ENCODE measurements at regions not wholly inside any gene's neighbourhood (a gene's known extent, or its start where the extent isn't known, plus 50 kb on each side); places are given as distances from the start of the nearest gene placed in this dataset.

DNA sequence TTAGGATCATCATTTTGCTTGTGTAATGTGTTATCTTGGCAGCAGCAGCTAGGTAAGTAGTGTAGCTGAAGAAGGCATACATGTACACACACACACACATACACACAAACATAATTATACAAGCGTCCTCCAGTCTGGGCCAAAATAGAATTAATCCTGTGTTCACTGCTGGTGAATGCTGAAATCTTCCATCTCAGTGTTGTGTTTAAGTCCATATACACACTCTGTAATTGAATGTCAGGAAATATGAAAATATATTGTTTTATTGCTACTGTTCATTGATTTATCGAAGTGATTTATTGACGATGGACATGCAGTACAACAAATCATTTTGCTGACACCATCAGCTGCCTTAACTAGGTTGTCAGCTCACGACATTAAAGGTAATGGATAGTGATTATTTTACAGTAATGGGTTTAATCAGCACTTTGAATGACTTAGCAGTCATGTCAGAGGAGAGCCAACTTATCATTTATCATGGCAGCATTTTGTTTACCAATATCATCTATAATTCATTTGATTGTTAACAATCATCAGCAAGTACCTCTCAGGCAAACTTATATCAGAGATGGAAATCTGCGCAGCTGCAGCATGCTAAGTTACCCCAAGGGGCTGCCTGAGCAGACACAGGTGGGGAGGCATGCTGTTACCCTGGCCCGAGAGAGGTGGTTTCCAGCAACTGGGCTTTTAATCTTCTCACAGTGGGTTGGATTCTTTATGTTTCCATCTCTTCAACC lies 83.7 kb upstream of the FSHR start:
- no peak for DNase-seq (ENCODE audit: extremely low spot score)
- ChIA-PET POLR2A (no interaction called here), CTCF (no interaction called here)
- TF ChIP-seq L3MBTL2 (conservative IDR thresholded peaks at IDR 0.05) (no peak), CTBP1 (IDR thresholded peaks at IDR 0.05; ENCODE audit: borderline replicate concordance) (no peak), ZNF384 (IDR thresholded peaks at IDR 0.05) (no peak), ARNT (IDR thresholded peaks at IDR 0.05) (no peak), SUZ12 (IDR thresholded peaks at IDR 0.05) (no peak), FOXM1 (IDR thresholded peaks at IDR 0.05; ENCODE audit: borderline replicate concordance) (no peak), TARDBP (IDR thresholded peaks at IDR 0.05) (no peak), HDGF (IDR thresholded peaks at IDR 0.05; ENCODE audit: borderline replicate concordance) (no peak), ELF4 (IDR thresholded peaks at IDR 0.05) (no peak), FOXA1 (IDR thresholded peaks at IDR 0.05) (no peak), LEF1 (IDR thresholded peaks at IDR 0.05; ENCODE audit: borderline replicate concordance) (no peak), SP1 (IDR thresholded peaks at IDR 0.05) (no peak)
- TF ChIP-seq, protein P1, sequence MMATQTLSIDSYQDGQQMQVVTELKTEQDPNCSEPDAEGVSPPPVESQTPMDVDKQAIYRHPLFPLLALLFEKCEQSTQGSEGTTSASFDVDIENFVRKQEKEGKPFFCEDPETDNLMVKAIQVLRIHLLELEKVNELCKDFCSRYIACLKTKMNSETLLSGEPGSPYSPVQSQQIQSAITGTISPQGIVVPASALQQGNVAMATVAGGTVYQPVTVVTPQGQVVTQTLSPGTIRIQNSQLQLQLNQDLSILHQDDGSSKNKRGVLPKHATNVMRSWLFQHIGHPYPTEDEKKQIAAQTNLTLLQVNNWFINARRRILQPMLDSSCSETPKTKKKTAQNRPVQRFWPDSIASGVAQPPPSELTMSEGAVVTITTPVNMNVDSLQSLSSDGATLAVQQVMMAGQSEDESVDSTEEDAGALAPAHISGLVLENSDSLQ (IDR thresholded peaks at IDR 0.05): no peak

DNA sequence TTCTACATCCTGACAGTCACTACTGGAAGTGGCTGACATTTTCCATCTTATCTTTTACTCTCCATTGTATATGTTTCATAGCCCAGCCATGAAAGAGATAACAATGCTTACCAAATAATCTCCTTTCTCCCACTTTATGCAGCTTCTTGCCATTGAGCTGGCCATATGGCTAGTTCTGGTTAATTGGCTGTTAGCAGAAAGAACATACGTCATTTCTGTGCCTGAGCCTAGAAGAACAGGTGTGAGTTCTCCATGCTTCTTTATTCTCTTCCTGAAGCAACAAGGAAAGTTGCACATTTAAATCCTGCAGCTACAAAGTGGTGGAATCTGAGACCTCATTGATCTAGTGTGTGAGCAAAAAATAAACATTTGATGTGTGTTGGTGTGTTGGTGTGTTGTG lies 82.0 kb upstream of the FSHR start:
- TF ChIP-seq TARDBP (IDR thresholded peaks at IDR 0.05): no peak
- TF ChIP-seq SUZ12 (IDR thresholded peaks at IDR 0.05): no peak
- TF ChIP-seq ARNT (IDR thresholded peaks at IDR 0.05): no peak
- no peak for TF ChIP-seq ZNF384 (IDR thresholded peaks at IDR 0.05)
- no peak for TF ChIP-seq ELF4 (IDR thresholded peaks at IDR 0.05)
- TF ChIP-seq CTBP1 (IDR thresholded peaks at IDR 0.05; ENCODE audit: borderline replicate concordance): no peak
- TF ChIP-seq SP1 (IDR thresholded peaks at IDR 0.05): no peak
- no peak for TF ChIP-seq FOXM1 (IDR thresholded peaks at IDR 0.05; ENCODE audit: borderline replicate concordance)
- no peak for TF ChIP-seq FOXK2 (IDR thresholded peaks at IDR 0.05)
- no peak for TF ChIP-seq BHLHE40 (IDR thresholded peaks at IDR 0.05; ENCODE audit: borderline replicate concordance)
- no peak for TF ChIP-seq NFRKB (IDR thresholded peaks at IDR 0.05)
- TF ChIP-seq L3MBTL2 (conservative IDR thresholded peaks at IDR 0.05): no peak
- ChIA-PET CTCF (interaction anchor here (0.7 kb wide), 1 partner anchor 667 kb away, joined by 3 read pairs; no protein-coding TSS in a partner anchor), POLR2A (no interaction called here)
- DNase-seq (ENCODE audit: extremely low spot score): no peak

DNA sequence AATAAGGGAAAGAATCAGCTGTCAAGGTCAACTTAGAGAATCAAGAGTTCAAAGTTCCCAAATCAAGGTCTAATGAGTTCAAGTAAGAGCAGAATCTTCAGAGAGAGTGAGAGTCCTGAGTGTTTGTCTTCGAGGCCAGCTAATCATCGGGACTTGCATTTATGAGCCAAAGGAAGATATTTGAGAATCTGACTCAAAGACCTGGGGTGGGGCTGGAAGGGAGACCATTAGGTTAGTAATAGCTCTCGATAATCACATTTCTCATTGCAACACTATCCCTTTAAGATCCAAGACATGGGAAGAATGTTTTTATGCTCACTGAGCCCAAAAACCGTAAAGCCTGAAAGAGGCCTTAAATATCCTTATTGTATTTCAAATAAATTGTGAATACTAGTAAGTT lies 72.0 kb upstream of the FSHR start:
- DNase-seq (ENCODE audit: extremely low spot score): no peak
- TF ChIP-seq SP1 (IDR thresholded peaks at IDR 0.05): no peak
- no peak for TF ChIP-seq HDGF (IDR thresholded peaks at IDR 0.05; ENCODE audit: borderline replicate concordance)
- TF ChIP-seq ZNF384 (IDR thresholded peaks at IDR 0.05): no peak
- TF ChIP-seq LEF1 (IDR thresholded peaks at IDR 0.05; ENCODE audit: borderline replicate concordance): no peak
- no peak for TF ChIP-seq NFRKB (IDR thresholded peaks at IDR 0.05)
- no peak for TF ChIP-seq FOXM1 (IDR thresholded peaks at IDR 0.05; ENCODE audit: borderline replicate concordance)
- TF ChIP-seq, protein P1 (IDR thresholded peaks at IDR 0.05): no peak
- no peak for TF ChIP-seq L3MBTL2 (conservative IDR thresholded peaks at IDR 0.05)
- TF ChIP-seq FOXA1 (IDR thresholded peaks at IDR 0.05): no peak
- no peak for TF ChIP-seq SUZ12 (IDR thresholded peaks at IDR 0.05)
- CTCF ChIA-PET: no interaction called here
- POLR2A ChIA-PET: no interaction called here

DNA sequence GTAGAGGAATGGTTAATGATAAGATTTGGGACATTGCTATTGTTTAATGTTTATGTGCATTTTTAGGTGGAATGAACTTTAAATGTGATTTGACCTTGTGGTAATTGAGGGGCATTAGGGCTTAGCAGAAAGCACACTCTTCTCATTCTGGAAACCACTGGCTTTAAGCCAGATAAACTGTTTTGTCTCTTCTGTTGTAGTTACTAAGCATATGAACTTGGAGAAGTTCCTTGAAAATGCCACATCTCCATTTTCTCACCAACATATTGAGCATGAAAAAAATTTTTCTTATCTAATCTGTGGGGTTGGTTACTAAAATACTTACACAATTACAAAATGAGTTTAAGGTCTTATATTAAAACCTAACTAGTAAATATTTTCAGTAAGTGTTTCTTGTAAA lies 70.8 kb upstream of the FSHR start:
- no peak for DNase-seq (ENCODE audit: extremely low spot score)
- ChIA-PET CTCF (no interaction called here), POLR2A (no interaction called here)
- TF ChIP-seq LEF1 (IDR thresholded peaks at IDR 0.05; ENCODE audit: borderline replicate concordance): no peak
- TF ChIP-seq FOXM1 (IDR thresholded peaks at IDR 0.05; ENCODE audit: borderline replicate concordance): no peak
- TF ChIP-seq FOXK2 (IDR thresholded peaks at IDR 0.05): no peak
- TF ChIP-seq, protein P1 (IDR thresholded peaks at IDR 0.05): no peak
- TF ChIP-seq ZNF384 (IDR thresholded peaks at IDR 0.05): no peak
- no peak for TF ChIP-seq SP1 (IDR thresholded peaks at IDR 0.05)
- no peak for TF ChIP-seq ELF4 (IDR thresholded peaks at IDR 0.05)
- TF ChIP-seq CTBP1 (IDR thresholded peaks at IDR 0.05; ENCODE audit: borderline replicate concordance): no peak
- TF ChIP-seq FOXA1 (IDR thresholded peaks at IDR 0.05): no peak
- no peak for TF ChIP-seq BHLHE40 (IDR thresholded peaks at IDR 0.05; ENCODE audit: borderline replicate concordance)
- TF ChIP-seq L3MBTL2 (conservative IDR thresholded peaks at IDR 0.05): no peak
- no peak for TF ChIP-seq NFRKB (IDR thresholded peaks at IDR 0.05)
- no peak for TF ChIP-seq ARNT (IDR thresholded peaks at IDR 0.05)
- no peak for TF ChIP-seq HDGF (IDR thresholded peaks at IDR 0.05; ENCODE audit: borderline replicate concordance)
- TF ChIP-seq SUZ12 (IDR thresholded peaks at IDR 0.05): no peak
- no peak for TF ChIP-seq TARDBP (IDR thresholded peaks at IDR 0.05)

DNA sequence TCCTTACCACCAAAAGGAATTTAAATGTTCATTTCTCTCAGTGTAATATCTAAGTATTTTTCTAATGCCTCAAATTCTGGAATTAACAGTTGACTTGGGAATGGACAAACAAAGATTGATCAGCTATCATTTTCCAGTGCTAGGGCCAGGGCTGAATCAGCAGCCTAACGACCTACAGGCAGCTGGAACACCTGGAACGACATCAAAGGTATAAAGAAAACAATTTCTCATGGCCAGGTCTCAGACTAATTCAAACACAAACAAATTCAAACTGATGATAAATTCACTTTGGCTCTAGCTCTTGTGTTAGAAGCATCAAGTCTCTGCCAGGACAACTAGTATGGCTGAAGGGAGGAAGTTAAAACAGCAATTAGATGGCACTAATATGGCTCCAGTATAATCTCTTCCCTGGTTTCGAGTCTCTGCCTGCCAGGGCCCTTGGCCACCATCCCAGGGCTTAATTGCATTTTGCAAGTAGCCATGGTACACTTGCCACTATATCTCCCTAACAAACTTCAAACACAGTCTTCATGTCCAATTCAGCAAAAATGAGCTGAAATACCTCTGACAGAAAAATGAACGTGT lies 70.2 kb upstream of the FSHR start:
- TF ChIP-seq ARNT (IDR thresholded peaks at IDR 0.05) (no peak), ELF4 (IDR thresholded peaks at IDR 0.05) (no peak), BHLHE40 (IDR thresholded peaks at IDR 0.05; ENCODE audit: borderline replicate concordance) (no peak), CTBP1 (IDR thresholded peaks at IDR 0.05; ENCODE audit: borderline replicate concordance) (no peak), FOXM1 (IDR thresholded peaks at IDR 0.05; ENCODE audit: borderline replicate concordance) (no peak), ZNF384 (IDR thresholded peaks at IDR 0.05) (no peak), TARDBP (IDR thresholded peaks at IDR 0.05) (no peak), L3MBTL2 (conservative IDR thresholded peaks at IDR 0.05) (no peak), LEF1 (IDR thresholded peaks at IDR 0.05; ENCODE audit: borderline replicate concordance) (no peak)
- TF ChIP-seq, protein P1 (IDR thresholded peaks at IDR 0.05): no peak
- ChIA-PET CTCF (no interaction called here), POLR2A (no interaction called here)
- no peak for DNase-seq (ENCODE audit: extremely low spot score)
